Immature natural killer cell (primary cell): ENCODE measurements at regions not wholly inside any gene's neighbourhood (a gene's known extent, or its start where the extent isn't known, plus 50 kb on each side); places are given as distances from the start of the nearest gene placed in this dataset.

ENCODE experiments used
- DNase-seq, 3 donors: peaks; one replicate each; pipeline ENCODE4 v3.0.0; 2022; ENCODE audit warnings: mixed read lengths in 1 of 3
- H3K27ac Mint-ChIP-seq, 6 donors: one replicate each; pipeline ENCODE4 v1.8.0; 2020; ENCODE audit warnings: mixed read lengths in 6 of 6, mild to moderate bottlenecking in 5 of 6, inconsistent platforms in 4 of 6, moderate library complexity in 3 of 6
- H3K27me3 Mint-ChIP-seq, 3 donors: one replicate each; pipeline ENCODE4 v1.8.0; 2020 to 2021; ENCODE audit warnings: low read depth in 3 of 3, mild to moderate bottlenecking in 3 of 3, mixed read lengths in 3 of 3, moderate library complexity in 3 of 3, inconsistent platforms in 1 of 3
- H3K36me3 Mint-ChIP-seq, 3 donors: one replicate each; pipeline ENCODE4 v1.8.0; 2020; ENCODE audit warnings: mixed read lengths in 3 of 3, inconsistent platforms in 2 of 3, mild to moderate bottlenecking in 2 of 3
- H3K4me1 Mint-ChIP-seq, 2 donors: one replicate each; pipeline ENCODE4 v1.8.0; 2020; ENCODE audit warnings: inconsistent platforms in 2 of 2, mild to moderate bottlenecking in 2 of 2, mixed read lengths in 2 of 2, moderate library complexity in 1 of 2
- H3K4me3 Mint-ChIP-seq, 5 donors: one replicate each; pipeline ENCODE4 v1.8.0; 2020; ENCODE audit warnings: mild to moderate bottlenecking in 5 of 5, mixed read lengths in 5 of 5, inconsistent platforms in 3 of 5, moderate library complexity in 3 of 5
- H3K9me3 Mint-ChIP-seq, 6 donors: one replicate each; pipeline ENCODE4 v1.8.0; 2020; ENCODE audit warnings: mild to moderate bottlenecking in 6 of 6, mixed read lengths in 6 of 6, inconsistent platforms in 4 of 6, moderate library complexity in 3 of 6

DNA sequence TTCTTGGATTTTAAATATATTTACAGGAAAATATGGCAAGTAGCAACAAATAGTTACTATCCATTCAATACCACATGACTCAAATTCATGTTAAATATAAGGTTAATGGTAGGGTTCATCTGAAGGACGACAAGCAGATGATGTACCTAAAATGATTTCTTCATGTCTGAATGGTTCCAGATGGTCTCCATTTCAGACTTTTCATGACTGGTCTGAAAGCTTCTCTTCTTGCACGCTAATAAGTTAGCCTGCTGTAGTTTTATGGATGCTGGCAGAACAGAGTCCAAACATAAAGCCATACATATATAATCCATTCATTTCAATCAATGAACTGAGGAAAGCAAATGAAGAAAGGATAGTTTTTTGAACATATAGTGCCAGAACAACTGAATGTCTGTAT lies 257.0 kb upstream of the MGAT4C start:
- Mint-ChIP-seq H3K27me3 (no peaks in the 10 kb centered on the region), H3K36me3 (no peaks in the 10 kb centered on the region), H3K9me3 (peaks cover 5 to 38% (median 23%) of the 10 kb centered on the region in 6 donors), H3K4me3 (no peak overlapping the region), H3K27ac (no peak overlapping the region), H3K4me1 (no peaks in the 10 kb centered on the region)
- DNase-seq, result no peak

DNA sequence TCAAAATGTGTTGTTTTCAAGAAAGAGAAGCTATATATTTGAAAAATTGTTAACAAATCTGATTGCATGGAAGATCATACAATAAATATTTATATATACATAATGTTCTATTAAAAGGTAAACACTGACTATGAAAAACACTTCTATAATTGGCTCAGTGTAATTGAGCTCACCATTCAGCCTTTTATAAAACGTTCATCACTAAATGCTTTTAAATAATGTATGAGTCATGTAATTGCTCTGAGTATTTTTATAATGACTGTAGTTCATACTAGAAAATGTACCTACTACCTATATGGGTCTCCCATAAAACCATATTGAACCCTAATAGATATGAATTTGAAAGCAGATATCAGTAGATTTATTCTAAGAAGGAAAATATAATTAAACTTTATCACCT lies 240.4 kb upstream of the MGAT4C start:
- H3K27ac Mint-ChIP-seq, result no peak overlapping the region
- peaks cover 0 to 13% (median 6%) of the 10 kb centered on the region in 6 donors for H3K9me3 Mint-ChIP-seq
- H3K27me3 Mint-ChIP-seq, result no peaks in the 10 kb centered on the region
- no peaks in the 10 kb centered on the region for H3K36me3 Mint-ChIP-seq
- H3K4me1 Mint-ChIP-seq, result no peaks in the 10 kb centered on the region
- H3K4me3 Mint-ChIP-seq, result no peak overlapping the region
- no peak for DNase-seq

DNA sequence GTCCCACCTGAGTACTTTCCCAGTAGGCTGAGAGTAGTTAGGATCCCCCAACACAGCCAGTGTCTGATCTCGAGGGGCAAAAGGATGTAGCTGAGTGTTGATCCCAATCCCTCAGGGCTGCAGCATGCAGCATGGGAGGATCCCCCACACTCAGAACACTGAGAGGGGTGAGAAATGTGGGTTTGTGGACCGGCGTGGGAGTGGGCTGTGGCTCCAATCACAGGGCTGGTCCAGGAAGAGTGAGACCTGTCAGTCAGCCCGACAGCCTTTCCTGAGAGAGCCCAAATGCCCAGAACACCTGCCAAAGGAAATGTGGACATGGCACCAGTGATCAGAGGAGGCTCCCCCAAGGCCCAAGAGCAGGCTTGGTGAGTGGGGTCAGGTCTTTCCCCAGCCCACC lies 228.3 kb upstream of the MGAT4C start:
- Mint-ChIP-seq H3K27ac (no peak overlapping the region), H3K9me3 (peaks cover 9 to 40% (median 20%) of the 10 kb centered on the region in 6 donors), H3K4me3 (no peak overlapping the region), H3K27me3 (no peaks in the 10 kb centered on the region), H3K36me3 (no peaks in the 10 kb centered on the region), H3K4me1 (no peaks in the 10 kb centered on the region)
- no peak for DNase-seq

DNA sequence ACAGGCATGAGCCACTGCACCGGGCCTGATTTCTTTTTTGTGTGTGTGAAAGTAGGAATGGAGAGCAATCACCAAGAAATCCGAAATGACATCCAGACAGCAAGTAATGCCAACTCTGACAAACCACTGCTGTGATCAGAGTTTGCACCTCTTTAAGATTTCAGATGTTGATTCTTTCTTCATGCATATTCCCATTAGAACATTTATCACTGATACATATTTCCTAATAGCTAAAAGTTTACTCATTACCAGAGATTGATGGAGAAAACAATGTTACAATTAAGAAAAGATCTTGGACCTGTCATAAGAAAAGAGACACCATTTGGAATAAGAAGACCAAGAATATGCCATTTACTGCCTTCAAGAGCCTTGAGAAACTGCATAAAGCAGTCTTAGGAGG lies 217.0 kb upstream of the MGAT4C start:
- Mint-ChIP-seq H3K9me3 (peaks cover 0 to 34% (median 22%) of the 10 kb centered on the region in 6 donors), H3K27me3 (peaks cover 0 to 2% (median 0%) of the 10 kb centered on the region in 3 donors), H3K4me1 (no peaks in the 10 kb centered on the region), H3K4me3 (no peak overlapping the region), H3K36me3 (peaks cover 0 to 6% (median 0%) of the 10 kb centered on the region in 3 donors), H3K27ac (no peak overlapping the region)
- DNase-seq, result no peak

DNA sequence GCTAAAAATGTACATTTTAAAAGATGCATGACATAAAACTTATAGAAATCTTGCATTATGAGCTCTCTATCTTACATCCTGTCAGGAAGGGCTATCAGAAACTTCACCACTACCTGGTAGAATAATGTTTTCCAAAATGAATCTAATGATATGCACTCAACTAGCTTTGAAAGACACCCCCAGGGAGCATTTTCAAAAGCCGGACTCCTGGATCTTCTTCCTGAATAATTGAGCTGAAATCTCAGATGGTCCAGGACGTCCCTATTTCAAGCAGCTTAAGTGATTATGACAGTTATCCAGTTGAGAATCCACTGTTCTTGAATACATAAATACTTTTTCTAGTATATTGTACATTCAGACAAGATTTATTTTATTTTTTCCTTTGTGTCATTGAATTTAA lies 200.6 kb upstream of the MGAT4C start:
- no peaks in the 10 kb centered on the region for H3K27me3 Mint-ChIP-seq
- no peak for DNase-seq
- no peaks in the 10 kb centered on the region for H3K36me3 Mint-ChIP-seq
- peaks cover 0 to 8% (median under 1%) of the 10 kb centered on the region in 6 donors for H3K9me3 Mint-ChIP-seq
- no peaks in the 10 kb centered on the region for H3K4me1 Mint-ChIP-seq
- H3K4me3 Mint-ChIP-seq, result no peak overlapping the region
- no peak overlapping the region for H3K27ac Mint-ChIP-seq

DNA sequence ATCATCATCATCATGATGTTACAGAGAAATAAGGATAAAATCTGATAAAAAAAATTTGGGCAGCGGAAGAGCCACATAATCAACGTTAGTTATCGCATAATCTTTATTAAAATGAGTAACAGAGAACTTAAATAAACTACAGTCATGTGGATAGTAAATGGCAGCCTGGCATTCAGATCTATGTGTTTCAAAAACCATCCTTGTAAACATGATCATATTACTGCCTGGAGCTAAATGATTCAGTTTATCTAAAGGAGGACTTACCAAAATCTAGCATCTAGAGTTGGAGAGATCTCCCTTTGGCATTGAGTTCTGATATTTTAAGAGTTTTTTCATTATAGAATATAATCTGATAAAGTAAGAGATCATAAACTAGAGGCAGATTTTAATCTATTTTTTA lies 200.1 kb upstream of the MGAT4C start:
- no peak for DNase-seq
- Mint-ChIP-seq H3K9me3 (peaks cover 0 to 11% (median 2%) of the 10 kb centered on the region in 6 donors), H3K27me3 (no peaks in the 10 kb centered on the region), H3K36me3 (no peaks in the 10 kb centered on the region), H3K4me1 (no peaks in the 10 kb centered on the region), H3K27ac (no peak overlapping the region), H3K4me3 (no peak overlapping the region)

DNA sequence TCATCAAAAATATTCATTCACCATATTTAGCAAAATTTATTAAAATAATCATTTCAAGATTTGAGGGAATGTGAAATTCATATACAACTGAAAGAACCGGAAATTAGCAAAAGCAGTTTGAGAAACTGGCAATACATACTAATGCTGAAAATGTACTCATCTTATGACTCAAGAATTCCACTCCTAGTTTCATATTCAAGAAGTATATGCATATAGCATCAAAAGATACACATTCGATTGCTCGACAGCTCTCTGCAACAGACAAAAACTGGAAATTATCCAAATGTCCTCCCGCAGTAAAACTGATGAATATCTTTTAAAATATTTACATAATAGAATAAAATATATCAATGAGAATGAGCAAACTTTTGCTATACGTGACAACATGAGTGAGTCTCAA lies 189.2 kb upstream of the MGAT4C start:
- Mint-ChIP-seq H3K36me3 (no peaks in the 10 kb centered on the region), H3K27ac (no peak overlapping the region), H3K4me3 (no peak overlapping the region), H3K27me3 (peaks cover 0 to 2% (median 1%) of the 10 kb centered on the region in 3 donors), H3K4me1 (no peaks in the 10 kb centered on the region), H3K9me3 (peaks cover 7 to 35% (median 19%) of the 10 kb centered on the region in 6 donors)
- no peak for DNase-seq

DNA sequence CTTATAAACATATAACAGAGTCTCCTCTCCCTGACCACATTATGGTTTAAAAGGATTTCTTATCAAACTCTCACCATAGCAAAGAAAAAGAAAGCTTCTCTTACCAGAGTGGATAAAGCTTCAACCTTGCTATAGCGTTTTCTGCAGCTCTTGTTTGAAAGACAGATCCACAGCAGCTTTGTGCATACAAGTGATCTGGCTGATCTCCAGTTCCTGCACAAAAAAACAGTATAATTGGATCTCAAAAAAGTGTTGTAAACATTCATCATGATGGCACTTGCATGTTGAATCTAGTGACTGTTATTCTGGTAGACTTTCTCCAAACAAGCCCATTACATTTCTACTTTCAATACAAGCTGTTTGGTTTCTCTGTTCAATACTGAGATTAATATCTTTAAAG lies 178.9 kb upstream of the MGAT4C start:
- Mint-ChIP-seq H3K36me3 (peaks cover 0 to 3% (median 0%) of the 10 kb centered on the region in 3 donors), H3K4me1 (no peaks in the 10 kb centered on the region), H3K27me3 (no peaks in the 10 kb centered on the region), H3K4me3 (no peak overlapping the region), H3K9me3 (peaks cover 14 to 37% (median 18%) of the 10 kb centered on the region in 6 donors), H3K27ac (no peak overlapping the region)
- no peak for DNase-seq

DNA sequence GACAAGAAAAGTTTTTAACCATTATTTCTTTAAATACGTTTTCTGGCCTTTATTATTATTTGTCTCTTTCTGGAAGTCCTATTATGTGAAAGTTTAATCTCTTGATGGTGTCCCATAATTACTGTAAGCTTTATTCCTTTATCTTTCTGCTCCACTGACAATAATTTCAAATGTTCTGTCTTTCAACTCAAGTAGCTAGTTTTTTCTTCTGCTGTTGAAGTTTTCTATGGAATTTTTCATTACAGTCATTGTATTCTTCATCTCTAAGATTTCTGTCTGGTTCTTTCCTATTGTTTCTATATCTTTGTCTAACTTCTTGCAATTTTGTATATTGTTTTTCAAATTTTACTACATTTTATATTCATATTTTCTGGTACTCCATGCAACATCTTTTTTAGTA lies 173.6 kb upstream of the MGAT4C start:
- no peak for DNase-seq
- H3K27ac Mint-ChIP-seq, result no peak overlapping the region

DNA sequence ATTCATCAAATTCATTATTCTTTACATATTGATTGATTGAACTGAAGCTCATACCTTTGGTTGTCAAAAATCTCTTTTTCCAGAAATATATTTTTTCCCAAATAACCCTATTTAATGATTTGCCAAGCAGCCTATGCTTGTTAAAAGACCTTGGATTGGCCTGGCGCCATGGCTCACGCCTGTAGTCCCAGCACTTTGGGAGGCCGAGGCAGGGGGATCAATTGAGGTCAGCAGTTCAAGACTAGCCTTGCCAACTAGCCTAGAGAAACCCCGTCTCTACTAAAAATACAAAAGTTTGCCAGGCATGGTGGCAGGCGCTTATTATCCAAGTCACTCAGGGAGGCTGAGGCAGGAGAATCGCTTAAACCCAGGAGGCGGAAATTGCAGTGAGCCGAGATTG lies 165.1 kb upstream of the MGAT4C start:
- H3K9me3 Mint-ChIP-seq, result peaks cover under 1 to 20% (median 7%) of the 10 kb centered on the region in 6 donors
- H3K4me1 Mint-ChIP-seq, result no peaks in the 10 kb centered on the region
- peaks cover 0 to 3% (median 0%) of the 10 kb centered on the region in 3 donors for H3K36me3 Mint-ChIP-seq
- H3K27ac Mint-ChIP-seq, result no peak overlapping the region
- H3K4me3 Mint-ChIP-seq, result no peak overlapping the region
- no peak for DNase-seq
- H3K27me3 Mint-ChIP-seq, result peaks cover 0 to 2% (median 0%) of the 10 kb centered on the region in 3 donors

More for the DNA sequence above, 173.6 kb upstream of the MGAT4C start:
- H3K27me3 Mint-ChIP-seq, result no peaks in the 10 kb centered on the region
- peaks cover 20 to 49% (median 25%) of the 10 kb centered on the region in 6 donors for H3K9me3 Mint-ChIP-seq
- no peak overlapping the region for H3K4me3 Mint-ChIP-seq
- H3K36me3 Mint-ChIP-seq, result peaks cover 0 to 3% (median 0%) of the 10 kb centered on the region in 3 donors
- H3K4me1 Mint-ChIP-seq, result no peaks in the 10 kb centered on the region

DNA sequence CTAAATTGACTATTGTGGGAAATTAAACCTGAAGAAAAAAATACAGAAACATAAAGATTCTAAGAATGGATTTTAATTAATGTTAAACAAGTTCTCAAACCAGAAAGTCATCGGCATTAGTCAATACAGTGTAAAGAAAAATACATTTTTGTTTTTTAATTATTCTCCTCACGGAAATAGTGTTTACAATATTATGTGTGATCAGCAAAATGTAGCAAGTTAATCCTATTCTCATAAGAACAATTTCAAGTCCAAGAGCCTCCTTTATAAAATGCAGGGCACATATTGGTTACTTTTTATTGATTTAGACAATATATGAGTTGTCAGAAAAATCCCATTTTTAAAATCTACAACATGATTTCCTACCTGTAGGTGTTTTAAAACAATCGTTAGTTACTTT lies 158.0 kb upstream of the MGAT4C start:
- Mint-ChIP-seq H3K36me3 (peaks cover 0 to 3% (median 0%) of the 10 kb centered on the region in 3 donors), H3K27ac (no peak overlapping the region), H3K27me3 (peaks cover 0 to 2% (median 0%) of the 10 kb centered on the region in 3 donors), H3K4me1 (no peaks in the 10 kb centered on the region), H3K9me3 (peaks cover 10 to 53% (median 27%) of the 10 kb centered on the region in 6 donors), H3K4me3 (no peak overlapping the region)
- DNase-seq, result no peak

DNA sequence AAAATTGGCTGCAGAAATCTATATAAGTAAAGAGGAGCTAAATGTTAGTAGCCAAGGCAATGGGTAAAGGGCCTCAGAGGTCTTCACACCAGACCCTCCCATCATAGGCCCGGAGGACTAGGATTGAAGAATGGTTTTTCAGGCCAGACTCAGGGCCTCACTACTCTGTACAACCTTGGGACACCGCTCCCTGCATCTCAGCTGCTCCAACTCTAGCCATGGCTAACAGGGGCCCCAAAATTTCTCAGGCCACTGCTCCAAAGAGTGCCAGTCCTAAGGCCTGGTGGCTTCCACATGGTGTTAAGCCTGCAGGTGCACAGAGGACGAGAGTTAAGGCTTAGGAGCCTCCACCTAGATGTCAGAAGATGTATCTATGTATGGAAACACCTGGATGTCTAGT lies 155.5 kb upstream of the MGAT4C start:
- Mint-ChIP-seq H3K4me1 (no peaks in the 10 kb centered on the region), H3K9me3 (peaks cover 10 to 54% (median 30%) of the 10 kb centered on the region in 6 donors), H3K27ac (no peak overlapping the region), H3K4me3 (no peak overlapping the region), H3K36me3 (no peaks in the 10 kb centered on the region), H3K27me3 (peaks cover 0 to 2% (median 0%) of the 10 kb centered on the region in 3 donors)
- no peak for DNase-seq

DNA sequence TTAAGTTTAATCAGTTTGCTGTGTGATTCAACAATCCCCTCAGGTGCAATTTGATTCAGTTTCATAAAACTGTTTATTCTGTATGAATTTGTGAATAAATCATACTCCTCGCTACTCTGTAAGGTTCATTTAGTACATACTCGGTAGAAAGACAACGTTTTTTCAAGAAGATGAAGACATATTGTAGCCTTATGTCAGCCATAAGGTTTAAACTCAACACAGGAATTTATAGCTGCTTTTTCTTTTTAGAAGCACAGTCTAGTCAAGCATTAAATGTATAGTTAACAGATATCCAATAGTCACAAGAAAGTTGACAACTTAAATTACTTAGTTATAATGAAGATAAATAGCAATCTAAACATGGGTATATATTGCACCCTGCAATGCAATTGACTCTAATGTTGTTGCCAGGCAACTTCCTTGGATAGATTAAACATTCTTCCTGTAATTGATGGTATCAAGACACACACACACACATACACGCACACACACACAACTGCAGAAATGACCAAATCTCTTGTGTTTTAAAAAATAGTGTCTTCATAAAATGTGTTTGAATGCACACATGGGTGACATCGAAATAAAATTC lies 151.5 kb upstream of the MGAT4C start:
- no peaks in the 10 kb centered on the region for H3K36me3 Mint-ChIP-seq
- H3K27me3 Mint-ChIP-seq, result peaks cover 0 to 2% (median 0%) of the 10 kb centered on the region in 3 donors
- no peak overlapping the region for H3K4me3 Mint-ChIP-seq
- H3K4me1 Mint-ChIP-seq, result no peaks in the 10 kb centered on the region
- no peak for DNase-seq
- no peak overlapping the region for H3K27ac Mint-ChIP-seq
- H3K9me3 Mint-ChIP-seq, result peaks cover 6 to 46% (median 23%) of the 10 kb centered on the region in 6 donors

DNA sequence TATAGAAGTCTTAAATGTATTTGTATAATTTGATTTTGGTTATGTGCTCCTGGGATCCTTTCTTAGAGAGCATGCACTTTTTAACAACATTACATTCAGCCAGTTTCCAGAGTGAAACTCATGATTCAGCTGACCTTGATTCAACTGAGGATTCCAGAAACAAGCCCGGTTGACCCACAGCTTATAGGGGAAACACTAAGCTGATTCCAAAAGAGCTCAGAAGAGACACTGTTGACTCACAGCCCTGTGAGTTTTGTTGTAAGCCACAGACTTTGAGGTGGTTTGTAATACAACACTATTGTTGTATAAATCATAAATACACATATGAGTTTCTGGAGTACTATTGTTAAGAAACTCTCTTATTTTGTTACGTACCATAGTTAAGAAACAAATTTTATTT lies 133.8 kb upstream of the MGAT4C start:
- no peak overlapping the region for H3K27ac Mint-ChIP-seq
- H3K4me1 Mint-ChIP-seq, result no peaks in the 10 kb centered on the region
- H3K36me3 Mint-ChIP-seq, result peaks cover 0 to 4% (median 0%) of the 10 kb centered on the region in 3 donors
- peaks cover 1 to 12% (median 8%) of the 10 kb centered on the region in 6 donors for H3K9me3 Mint-ChIP-seq
- DNase-seq, result no peak
- H3K4me3 Mint-ChIP-seq, result no peak overlapping the region
- H3K27me3 Mint-ChIP-seq, result no peaks in the 10 kb centered on the region

DNA sequence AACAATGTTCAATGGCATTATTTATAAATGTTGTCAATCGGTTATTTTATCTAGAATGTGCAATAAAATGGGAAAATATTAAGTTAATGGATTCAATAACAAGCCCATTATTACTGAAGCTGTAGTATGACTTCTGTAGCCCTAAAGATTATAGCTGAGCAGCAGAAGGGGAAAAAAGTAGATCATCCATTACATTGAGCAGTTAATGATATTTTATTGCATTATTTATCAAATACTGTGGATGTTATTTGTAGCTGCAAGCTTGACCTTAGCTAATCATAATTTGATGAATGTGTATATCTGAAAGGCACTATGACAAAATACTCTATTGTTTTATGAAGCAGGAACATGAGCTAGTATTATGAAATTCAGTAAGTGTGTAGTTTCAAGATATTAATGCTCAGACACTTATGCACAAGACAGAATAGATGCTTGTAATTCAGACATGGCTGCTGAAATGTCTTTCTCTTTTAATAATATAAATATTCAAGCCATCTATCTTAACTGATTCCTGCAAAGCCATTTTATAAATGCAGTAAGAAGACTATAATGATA lies 131.5 kb upstream of the MGAT4C start:
- Mint-ChIP-seq H3K9me3 (peaks cover 1 to 30% (median 14%) of the 10 kb centered on the region in 6 donors), H3K27me3 (no peaks in the 10 kb centered on the region), H3K4me1 (no peaks in the 10 kb centered on the region), H3K36me3 (peaks cover 0 to 7% (median 0%) of the 10 kb centered on the region in 3 donors), H3K4me3 (no peak overlapping the region), H3K27ac (no peak overlapping the region)
- DNase-seq, result no peak
